ENCODE measurements at regions not wholly inside any gene's neighbourhood (a gene's known extent, or its start where the extent isn't known, plus 50 kb on each side); places are given as distances from the start of the nearest gene placed in this dataset.

DNA sequence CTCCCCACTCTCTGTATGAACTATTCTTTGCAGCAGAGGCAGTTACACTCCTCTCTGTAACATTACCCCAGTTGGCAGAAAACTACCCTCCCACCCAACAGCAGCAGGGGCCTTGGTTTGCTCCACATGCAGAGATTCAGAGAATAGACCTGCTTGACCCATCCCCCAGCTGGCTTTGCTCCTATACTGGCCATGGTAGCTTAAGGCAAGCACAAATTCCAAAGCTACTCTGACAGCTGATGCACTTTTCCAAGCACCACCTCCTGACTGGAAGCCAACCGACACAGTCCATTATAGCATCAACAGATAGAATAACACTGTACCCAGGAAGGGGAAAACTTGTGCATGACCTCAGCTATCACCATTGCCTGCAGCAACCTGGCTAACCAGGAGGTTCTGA, 846.5 kb upstream of the NCAM2 start:
- no peak for TF ChIP-seq POLR2A (IDR thresholded peaks at IDR 0.05)
- TF ChIP-seq EP300 (IDR thresholded peaks at IDR 0.05) = no peak
